ENCODE measurements at regions not wholly inside any gene's neighbourhood (a gene's known extent, or its start where the extent isn't known, plus 50 kb on each side); places are given as distances from the start of the nearest gene placed in this dataset.

DNA sequence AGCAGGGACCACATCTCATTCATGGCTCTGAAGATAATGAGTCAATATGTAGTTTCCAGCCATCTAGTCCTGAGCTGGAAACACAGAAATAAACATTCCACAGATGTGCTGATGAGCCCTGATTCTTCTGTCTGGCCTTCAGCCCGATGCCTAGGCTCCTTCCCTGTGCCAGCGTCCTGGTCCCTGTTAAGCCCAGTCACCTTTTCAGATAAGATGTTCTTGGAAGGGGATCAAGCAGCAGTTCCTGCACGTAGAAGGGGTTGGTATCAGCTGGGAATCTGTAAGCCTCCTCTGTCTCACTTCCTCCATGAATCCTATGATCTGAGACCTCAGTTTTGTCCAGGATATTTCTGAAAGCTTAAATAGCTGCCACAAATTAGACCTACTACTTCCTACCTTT lies 149.3 kb downstream of the TTC32 start:
- no peak for DNase-seq (ENCODE audit: insufficient read length, low spot score)

DNA sequence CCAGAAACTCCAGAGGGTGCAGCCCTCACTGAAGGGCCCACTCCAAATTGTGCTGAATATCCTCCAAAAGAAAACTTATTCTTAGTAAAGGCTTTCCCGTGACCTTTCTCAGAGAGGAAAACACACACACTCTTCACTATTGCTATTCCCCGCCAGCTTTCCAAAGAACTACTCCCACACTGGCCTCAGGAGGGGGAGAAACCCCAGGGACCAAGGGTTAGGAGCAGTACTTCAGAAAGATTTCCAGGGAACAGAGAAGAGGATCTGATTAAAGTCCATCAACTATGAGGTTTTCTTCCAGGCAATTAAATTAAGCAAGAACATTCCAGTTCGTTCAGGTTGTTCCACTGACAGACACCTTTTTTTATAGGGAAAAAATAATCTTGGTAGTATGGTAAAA lies 150.2 kb downstream of the TTC32 start:
- DNase-seq (ENCODE audit: insufficient read length, low spot score) (no peak), FAIRE-seq (no peak)
- TF ChIP-seq, protein P1, sequence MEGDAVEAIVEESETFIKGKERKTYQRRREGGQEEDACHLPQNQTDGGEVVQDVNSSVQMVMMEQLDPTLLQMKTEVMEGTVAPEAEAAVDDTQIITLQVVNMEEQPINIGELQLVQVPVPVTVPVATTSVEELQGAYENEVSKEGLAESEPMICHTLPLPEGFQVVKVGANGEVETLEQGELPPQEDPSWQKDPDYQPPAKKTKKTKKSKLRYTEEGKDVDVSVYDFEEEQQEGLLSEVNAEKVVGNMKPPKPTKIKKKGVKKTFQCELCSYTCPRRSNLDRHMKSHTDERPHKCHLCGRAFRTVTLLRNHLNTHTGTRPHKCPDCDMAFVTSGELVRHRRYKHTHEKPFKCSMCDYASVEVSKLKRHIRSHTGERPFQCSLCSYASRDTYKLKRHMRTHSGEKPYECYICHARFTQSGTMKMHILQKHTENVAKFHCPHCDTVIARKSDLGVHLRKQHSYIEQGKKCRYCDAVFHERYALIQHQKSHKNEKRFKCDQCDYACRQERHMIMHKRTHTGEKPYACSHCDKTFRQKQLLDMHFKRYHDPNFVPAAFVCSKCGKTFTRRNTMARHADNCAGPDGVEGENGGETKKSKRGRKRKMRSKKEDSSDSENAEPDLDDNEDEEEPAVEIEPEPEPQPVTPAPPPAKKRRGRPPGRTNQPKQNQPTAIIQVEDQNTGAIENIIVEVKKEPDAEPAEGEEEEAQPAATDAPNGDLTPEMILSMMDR (IDR thresholded peaks at IDR 0.05; ENCODE audit: insufficient read depth, missing control alignments), result no peak

More for the DNA sequence above, 149.3 kb downstream of the TTC32 start:
- TF ChIP-seq, protein P1 (IDR thresholded peaks at IDR 0.05; ENCODE audit: insufficient read depth, missing control alignments), result no peak
- no peak for FAIRE-seq

DNA sequence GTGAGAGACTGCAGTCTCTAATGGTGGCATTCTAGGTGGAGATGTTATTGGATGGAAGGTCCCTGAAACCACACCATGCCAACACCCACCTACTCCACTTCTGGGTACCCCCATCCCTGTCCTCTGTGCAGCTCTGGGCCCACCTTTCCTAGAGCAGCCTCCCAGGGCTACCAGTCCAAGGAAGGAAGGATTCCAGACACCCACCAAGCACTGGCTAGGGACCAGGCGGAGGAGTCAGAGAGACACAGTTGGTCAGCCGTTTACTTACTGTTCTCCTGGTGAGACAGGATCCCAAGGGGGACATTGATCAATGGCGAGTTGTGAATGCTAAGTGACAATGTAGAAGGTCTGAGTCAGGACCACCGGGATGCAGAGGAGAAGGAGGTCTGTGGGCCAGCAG lies 151.6 kb downstream of the TTC32 start:
- TF ChIP-seq, protein P1 (IDR thresholded peaks at IDR 0.05; ENCODE audit: insufficient read depth, missing control alignments), result no peak
- no peak for FAIRE-seq
- DNase-seq (ENCODE audit: insufficient read length, low spot score), result no peak

DNA sequence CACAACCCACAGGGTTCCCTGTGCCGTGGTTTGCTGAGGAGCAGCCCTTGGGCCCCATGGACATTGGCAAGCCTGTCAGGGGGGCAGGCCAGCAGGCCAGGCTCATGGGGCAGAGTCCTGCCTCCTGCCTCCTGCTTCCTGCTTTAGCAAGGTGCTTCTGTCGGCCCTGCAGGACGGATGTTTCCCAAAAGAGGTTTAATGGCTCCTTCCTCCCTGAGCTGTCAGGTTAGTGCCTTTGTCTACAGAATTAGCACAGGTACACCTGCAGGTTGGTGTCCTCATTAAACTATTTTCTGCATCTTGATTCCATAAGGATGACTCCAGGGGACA lies 152.3 kb downstream of the TTC32 start:
- DNase-seq (ENCODE audit: insufficient read length, low spot score) (no peak), FAIRE-seq (no peak)
- TF ChIP-seq, protein P1 (IDR thresholded peaks at IDR 0.05; ENCODE audit: insufficient read depth, missing control alignments), result no peak

DNA sequence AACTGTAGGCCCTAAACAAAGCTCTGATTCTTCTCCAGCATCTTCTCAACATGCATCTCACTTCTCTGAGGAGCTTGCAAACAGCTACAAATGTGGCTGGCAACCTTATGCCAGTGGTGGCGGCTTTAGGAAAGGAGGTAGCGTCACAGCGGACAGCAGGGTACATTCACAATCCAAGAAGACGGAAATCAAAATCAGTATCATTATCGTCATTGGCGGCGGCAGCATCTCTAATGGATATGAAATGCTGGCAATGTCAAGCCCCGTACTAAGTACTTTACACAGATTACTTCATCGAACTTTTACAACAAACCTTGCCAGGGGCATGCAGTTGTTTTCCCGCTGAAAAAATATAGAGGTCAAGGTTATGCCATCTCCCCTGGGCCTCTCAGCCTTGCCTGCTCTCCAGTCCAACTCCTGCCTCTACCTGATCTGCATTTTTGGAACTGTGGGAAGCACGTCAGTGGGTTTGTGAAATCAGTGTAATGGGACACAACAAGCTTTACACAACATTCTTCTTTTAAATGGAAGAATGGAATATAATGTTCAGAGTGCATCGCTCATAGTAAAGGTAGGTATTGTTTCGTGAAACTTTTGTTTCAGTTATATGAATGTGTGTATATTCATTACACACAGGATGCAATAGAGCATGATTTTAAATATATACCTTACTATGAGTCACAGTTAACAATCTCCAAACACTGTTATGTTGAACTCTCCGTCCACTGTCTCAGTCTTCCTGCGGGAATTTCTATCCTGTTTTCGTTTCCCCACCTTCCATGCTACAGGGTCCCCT lies 152.9 kb downstream of the TTC32 start:
- FAIRE-seq (no peak), DNase-seq (ENCODE audit: insufficient read length, low spot score) (no peak)
- TF ChIP-seq, protein P1 (IDR thresholded peaks at IDR 0.05; ENCODE audit: insufficient read depth, missing control alignments), result no peak

DNA sequence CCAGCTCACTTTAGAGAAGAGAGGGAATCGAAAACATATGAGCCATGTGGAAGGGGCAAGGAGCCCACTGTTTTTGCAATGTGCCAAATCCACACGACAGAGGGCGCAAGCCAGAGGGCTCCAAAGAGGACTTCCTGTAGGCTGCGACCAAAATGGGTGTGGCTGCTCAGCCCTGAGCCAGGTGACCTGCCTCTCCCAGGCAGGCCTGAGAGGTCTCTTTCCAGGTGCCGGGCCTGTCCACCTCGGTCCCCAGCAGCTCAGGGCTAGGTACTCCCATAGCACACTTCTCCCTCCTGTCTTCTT lies 153.8 kb downstream of the TTC32 start:
- TF ChIP-seq, protein P1 (IDR thresholded peaks at IDR 0.05; ENCODE audit: insufficient read depth, missing control alignments), result no peak
- FAIRE-seq, result no peak
- DNase-seq (ENCODE audit: insufficient read length, low spot score), result no peak

DNA sequence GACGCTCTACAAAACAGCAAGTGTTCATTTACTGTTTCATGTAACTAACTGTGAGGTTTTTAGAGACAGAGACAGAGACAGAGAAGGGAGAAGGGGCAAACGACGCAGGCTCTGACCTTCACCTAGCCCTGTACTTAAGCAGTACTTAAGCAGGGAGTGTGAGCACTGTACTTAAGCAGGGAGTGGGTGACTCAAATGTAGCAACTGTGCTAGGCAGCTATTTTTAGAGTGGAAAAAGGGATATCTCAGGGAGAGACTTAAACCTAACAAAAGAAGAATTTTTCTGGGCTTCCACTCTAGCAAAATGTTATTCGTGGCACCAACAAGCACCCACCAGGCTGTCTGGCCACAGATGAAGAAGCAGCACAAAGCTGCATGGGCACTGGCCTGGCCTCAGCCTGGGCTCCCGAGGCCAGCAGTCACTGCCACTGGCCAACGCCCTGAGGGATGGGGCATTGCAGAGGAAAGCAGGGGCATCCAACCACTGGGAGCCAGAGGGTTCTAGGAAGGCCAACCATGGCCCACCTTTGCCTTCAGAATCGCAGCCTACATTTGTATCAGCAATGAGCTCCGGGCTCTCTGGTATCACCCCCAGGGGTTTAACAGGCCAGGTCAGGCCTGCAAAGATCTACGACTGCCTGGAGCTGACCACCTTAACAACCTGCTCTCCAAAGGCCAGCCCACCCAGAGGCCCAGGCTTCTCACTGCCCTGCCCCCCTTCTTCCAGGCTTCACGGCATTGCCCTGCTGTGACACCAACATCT lies 154.3 kb downstream of the TTC32 start:
- TF ChIP-seq, protein P1 (IDR thresholded peaks at IDR 0.05; ENCODE audit: insufficient read depth, missing control alignments), result no peak
- no peak for FAIRE-seq
- DNase-seq (ENCODE audit: insufficient read length, low spot score), result no peak
